HepG2 (cell line): ENCODE measurements at regions not wholly inside any gene's neighbourhood (a gene's known extent, or its start where the extent isn't known, plus 50 kb on each side); places are given as distances from the start of the nearest gene placed in this dataset.

Experiments
- AFF4 ChIP-seq: sonication (generic); formaldehyde crosslinking; IDR thresholded peaks from 2 replicates; pipeline ENCODE4 v1.4.0; 2020; ENCODE audit warnings: missing genetic modification reagents
- ATF4 ChIP-seq, 2 experiments: fragments of 450-650 bp in 1 of 2; sonication (generic) in 1 of 2; formaldehyde crosslinking; IDR thresholded peaks; 2 replicates each; pipeline versions ENCODE4 v1.5.0 to v1.8.0; 2020 to 2022; ENCODE audit warnings: mild to moderate bottlenecking in 1 of 2, missing genetic modification reagents in 1 of 2
- ELF3 ChIP-seq: IDR thresholded peaks from 2 replicates; pipeline ENCODE4 v1.6.1; 2016; ENCODE audit warnings: missing genetic modification reagents, missing compliant biosample characterization
- HMGA1 ChIP-seq: sonication (generic); formaldehyde crosslinking; conservative IDR thresholded peaks from 2 replicates; pipeline ENCODE4 v1.4.0; 2020; ENCODE audit warnings: missing genetic modification reagents
- KLF9 ChIP-seq: IDR thresholded peaks from 2 replicates; pipeline ENCODE4 v1.6.1; 2016; ENCODE audit warnings: low read depth
- MAFF ChIP-seq: IDR thresholded peaks from 2 replicates; pipeline ENCODE4 v1.6.1; 2011; ENCODE audit warnings: low read depth, low read length, improper control_type of control experiment
- MED1 ChIP-seq: sonication (generic); formaldehyde crosslinking; IDR thresholded peaks from 2 replicates; pipeline ENCODE4 v1.4.0; 2020; ENCODE audit warnings: missing genetic modification reagents
- PAWR ChIP-seq: sonication (generic); formaldehyde crosslinking; IDR thresholded peaks from 2 replicates; pipeline ENCODE4 v1.4.0; 2020; ENCODE audit warnings: missing genetic modification reagents, mild to moderate bottlenecking, borderline replicate concordance
- PAX8 ChIP-seq: sonication (generic); formaldehyde crosslinking; IDR thresholded peaks from 2 replicates; pipeline ENCODE4 v1.8.0; 2022; ENCODE audit warnings: mild to moderate bottlenecking, missing genetic modification reagents, borderline replicate concordance
- RNF2 ChIP-seq: fragments of 450-650 bp; conservative IDR thresholded peaks from 2 replicates; pipeline ENCODE4 v1.6.1; 2016; ENCODE audit warnings: low read depth
- SMAD9 ChIP-seq: sonication (generic); formaldehyde crosslinking; IDR thresholded peaks from 2 replicates; pipeline ENCODE4 v1.5.1; 2020; ENCODE audit warnings: mild to moderate bottlenecking, missing genetic modification reagents
- SP5 ChIP-seq: IDR thresholded peaks from 2 replicates; pipeline ENCODE4 v1.6.1; 2016; ENCODE audit warnings: low read depth, borderline replicate concordance
- ZNF160 ChIP-seq: sonication (generic); formaldehyde crosslinking; IDR thresholded peaks from 2 replicates; pipeline ENCODE4 v1.8.0; 2022; ENCODE audit warnings: mild to moderate bottlenecking, inconsistent platforms, missing genetic modification reagents
- ZNF484 ChIP-seq: sonication (generic); formaldehyde crosslinking; IDR thresholded peaks from 2 replicates; pipeline ENCODE4 v1.5.1; 2020; ENCODE audit warnings: mild to moderate bottlenecking, low read depth, missing genetic modification reagents, borderline replicate concordance
- ZNF513 ChIP-seq: sonication (generic); formaldehyde crosslinking; conservative IDR thresholded peaks from 2 replicates; pipeline ENCODE4 v1.5.0; 2020; ENCODE audit warnings: missing genetic modification reagents
- TF ChIP-seq, protein P1 (sequence below): sonication (generic); formaldehyde crosslinking; conservative IDR thresholded peaks from 2 replicates; pipeline ENCODE4 v1.8.0; 2022; ENCODE audit warnings: low read depth, missing genetic modification reagents
- TF ChIP-seq, protein P2 (sequence below): sonication (generic); formaldehyde crosslinking; IDR thresholded peaks from 2 replicates; pipeline ENCODE4 v1.5.1; 2020; ENCODE audit warnings: missing genetic modification reagents, mild to moderate bottlenecking, borderline replicate concordance

DNA sequence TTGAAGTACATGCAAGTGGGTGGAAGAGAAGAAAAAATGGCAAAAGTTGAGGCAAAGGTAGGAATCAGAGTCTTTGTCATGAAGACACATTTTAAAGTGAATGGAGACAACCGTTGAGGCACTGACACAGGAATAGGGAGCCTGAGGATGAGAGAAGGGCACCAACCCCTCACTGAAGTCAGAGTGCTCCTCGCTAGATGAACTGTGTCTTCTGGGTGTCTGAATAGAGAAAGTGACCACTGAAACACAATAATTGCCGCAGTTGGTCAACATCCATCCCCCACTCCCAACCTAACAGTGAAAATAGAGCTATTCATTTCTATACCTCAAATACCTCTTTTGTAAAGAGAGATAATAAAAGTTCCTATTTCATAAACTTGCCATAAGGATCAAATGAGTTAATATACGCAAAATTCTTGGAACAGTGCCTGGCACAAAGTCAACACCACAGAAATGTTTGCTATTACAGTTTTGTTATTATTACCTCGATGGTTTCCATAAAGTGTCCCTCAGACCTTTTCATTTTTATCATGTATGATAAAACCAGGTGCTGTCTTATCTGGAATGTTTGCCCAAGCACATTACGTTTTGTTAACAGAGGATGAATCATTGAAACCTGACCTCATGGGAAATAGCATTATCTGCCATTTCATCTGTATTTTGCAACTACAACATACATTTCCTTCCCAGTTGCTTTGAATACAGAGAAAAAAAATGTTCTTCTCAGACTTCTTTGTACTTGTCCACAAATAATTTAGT is 61.8 kb upstream of the SP4 start (continued):
- TF ChIP-seq AFF4 (no peak), ZNF484 (no peak), MAFF (peak; percentile 18; the same call in 1 of the 2 replicates), MED1 (CRISPR knock-in tag) (no peak), PAX8 (no peak), PAWR (CRISPR knock-in tag) (no peak), ATF4 (CRISPR knock-in tag; IDR thresholded peaks at IDR 0.05) (peak in 1 of 2 experiments; percentile 20; a peak in 1 of 4 replicates), KLF9 (CRISPR knock-in tag) (no peak), HMGA1 (CRISPR knock-in tag) (no peak), SMAD9 (no peak), ZNF160 (CRISPR knock-in tag) (no peak), SP5 (CRISPR knock-in tag) (no peak), ZNF513 (CRISPR knock-in tag) (no peak), ELF3 (CRISPR knock-in tag) (peak; percentile 57; the same call in 1 of the 2 replicates), RNF2 (no peak)
- TF ChIP-seq, protein P1, sequence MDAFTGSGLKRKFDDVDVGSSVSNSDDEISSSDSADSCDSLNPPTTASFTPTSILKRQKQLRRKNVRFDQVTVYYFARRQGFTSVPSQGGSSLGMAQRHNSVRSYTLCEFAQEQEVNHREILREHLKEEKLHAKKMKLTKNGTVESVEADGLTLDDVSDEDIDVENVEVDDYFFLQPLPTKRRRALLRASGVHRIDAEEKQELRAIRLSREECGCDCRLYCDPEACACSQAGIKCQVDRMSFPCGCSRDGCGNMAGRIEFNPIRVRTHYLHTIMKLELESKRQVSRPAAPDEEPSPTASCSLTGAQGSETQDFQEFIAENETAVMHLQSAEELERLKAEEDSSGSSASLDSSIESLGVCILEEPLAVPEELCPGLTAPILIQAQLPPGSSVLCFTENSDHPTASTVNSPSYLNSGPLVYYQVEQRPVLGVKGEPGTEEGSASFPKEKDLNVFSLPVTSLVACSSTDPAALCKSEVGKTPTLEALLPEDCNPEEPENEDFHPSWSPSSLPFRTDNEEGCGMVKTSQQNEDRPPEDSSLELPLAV (CRISPR knock-in tag): no peak
- TF ChIP-seq, protein P2, sequence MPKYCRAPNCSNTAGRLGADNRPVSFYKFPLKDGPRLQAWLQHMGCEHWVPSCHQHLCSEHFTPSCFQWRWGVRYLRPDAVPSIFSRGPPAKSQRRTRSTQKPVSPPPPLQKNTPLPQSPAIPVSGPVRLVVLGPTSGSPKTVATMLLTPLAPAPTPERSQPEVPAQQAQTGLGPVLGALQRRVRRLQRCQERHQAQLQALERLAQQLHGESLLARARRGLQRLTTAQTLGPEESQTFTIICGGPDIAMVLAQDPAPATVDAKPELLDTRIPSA (CRISPR knock-in tag): no peak
